Activated CD4-positive, alpha-beta T cell treated with anti-CD3 and anti-CD28 coated beads, Interleukin-2, amount 10 ng/mL, durations not matched to agents 24 days and 14 days (primary cell): ENCODE measurements at regions not wholly inside any gene's neighbourhood (a gene's known extent, or its start where the extent isn't known, plus 50 kb on each side); places are given as distances from the start of the nearest gene placed in this dataset.
"Not testable (repeated sequence)": the region's sequence is repeated elsewhere in the genome, so short reads cannot be mapped to it uniquely, and the experiment has no call there.

ENCODE experiments used
- DNase-seq: peaks from one replicate; pipeline ENCODE4 v3.0.0; 2022
- H3K27ac Mint-ChIP-seq: one replicate; pipeline ENCODE4 v1.8.0; 2022; ENCODE audit warnings: mild to moderate bottlenecking, mixed read lengths
- H3K27me3 Mint-ChIP-seq: one replicate; pipeline ENCODE4 v1.8.0; 2022; ENCODE audit warnings: mixed read lengths
- H3K36me3 Mint-ChIP-seq: one replicate; pipeline ENCODE4 v1.8.0; 2022; ENCODE audit warnings: low read depth, mild to moderate bottlenecking, mixed read lengths
- H3K4me1 Mint-ChIP-seq: one replicate; pipeline ENCODE4 v1.8.0; 2021; ENCODE audit warnings: mixed read lengths
- H3K4me3 Mint-ChIP-seq: one replicate; pipeline ENCODE4 v1.8.0; 2022; ENCODE audit warnings: mild to moderate bottlenecking, moderate library complexity, mixed read lengths
- H3K9me3 Mint-ChIP-seq: one replicate; pipeline ENCODE4 v1.8.0; 2021; ENCODE audit warnings: mixed read lengths
- intact Hi-C: fragments of 100-400 bp; cut with micrococcal nuclease; formaldehyde crosslinking; loops from one replicate; pipeline ENCODE4 v1.15.1; 2023

- no peak for DNase-seq
- Mint-ChIP-seq H3K27me3 (peaks cover 26% of the 10 kb centered on the region), H3K9me3 (peaks cover 9% of the 10 kb centered on the region), H3K27ac (no peak overlapping the region), H3K36me3 (no peaks in the 10 kb centered on the region), H3K4me1 (no peaks in the 10 kb centered on the region), H3K4me3 (no peak overlapping the region)
- intact Hi-C loops: no loop called here
Observed at GRCh38 chr6:5840734-5841390, 165.9 kb downstream of the NRN1 start.

- Mint-ChIP-seq H3K27me3 (peaks cover 16% of the 10 kb centered on the region), H3K9me3 (peaks cover 9% of the 10 kb centered on the region), H3K36me3 (no peaks in the 10 kb centered on the region), H3K27ac (no peak overlapping the region), H3K4me1 (no peaks in the 10 kb centered on the region), H3K4me3 (no peak overlapping the region)
- intact Hi-C loops: no loop called here
- DNase-seq: no peak
Observed at GRCh38 chr6:5838656-5839396, 167.9 kb downstream of the NRN1 start.

GRCh38 chr6:5837323-5837722 is 169.4 kb downstream of the NRN1 start:
- Mint-ChIP-seq H3K27me3 (peaks cover 7% of the 10 kb centered on the region), H3K4me1 (peaks cover 6% of the 10 kb centered on the region), H3K27ac (no peak overlapping the region), H3K4me3 (no peak overlapping the region), H3K9me3 (no peaks in the 10 kb centered on the region), H3K36me3 (no peaks in the 10 kb centered on the region)
- intact Hi-C loops: no loop called here
- no peak for DNase-seq

DNA sequence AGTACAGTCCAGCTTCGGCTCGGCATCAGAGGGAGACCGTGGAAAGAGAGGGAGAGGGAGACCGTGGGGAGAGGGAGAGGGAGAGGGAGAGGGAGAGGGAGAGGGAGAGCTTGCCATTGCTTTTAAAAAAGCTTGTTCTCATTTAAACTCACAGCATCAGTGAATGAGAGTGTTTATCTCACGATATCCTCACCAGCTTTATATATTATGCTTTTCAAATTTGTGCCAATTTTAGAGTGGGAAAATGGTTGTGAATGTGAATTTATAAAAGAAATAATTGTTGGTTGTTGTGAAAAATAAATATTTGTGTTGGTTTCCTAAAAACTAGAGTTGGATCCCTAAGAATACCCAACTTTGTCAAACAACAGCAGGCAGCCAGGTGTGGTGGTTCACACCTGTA is 170.1 kb downstream of the NRN1 start:
- H3K27ac Mint-ChIP-seq, intact Hi-C loops, H3K27me3 Mint-ChIP-seq, H3K4me3 Mint-ChIP-seq, H3K9me3 Mint-ChIP-seq, H3K36me3 Mint-ChIP-seq, DNase-seq: not testable (repeated sequence)
- peaks cover 13% of the 10 kb centered on the region for H3K4me1 Mint-ChIP-seq

- Mint-ChIP-seq H3K4me3 (no peak overlapping the region), H3K36me3 (no peaks in the 10 kb centered on the region)
Observed at GRCh38 chr6:5833120-5833519, 173.6 kb downstream of the NRN1 start.

GRCh38 chr6:5832668-5833067 is 174.1 kb downstream of the NRN1 start:
- Mint-ChIP-seq H3K4me1 (peaks cover 29% of the 10 kb centered on the region), H3K9me3 (no peaks in the 10 kb centered on the region), H3K4me3 (peak overlapping the region; percentile 40), H3K27ac (peak overlapping the region; percentile 90), H3K36me3 (no peaks in the 10 kb centered on the region), H3K27me3 (no peaks in the 10 kb centered on the region)
- intact Hi-C loops: loop anchor here (5.0 kb wide), 1 partner anchor 35 kb away; no protein-coding TSS in a partner anchor
- no peak for DNase-seq

More at GRCh38 chr6:5833120-5833519, 173.6 kb downstream of the NRN1 start:
- H3K27ac Mint-ChIP-seq: peak overlapping the region; percentile 90
- no peaks in the 10 kb centered on the region for H3K27me3 Mint-ChIP-seq
- no peaks in the 10 kb centered on the region for H3K9me3 Mint-ChIP-seq
- intact Hi-C loops: loop anchor here (5.0 kb wide), 1 partner anchor 34 kb away; no protein-coding TSS in a partner anchor
- H3K4me1 Mint-ChIP-seq: peaks cover 28% of the 10 kb centered on the region
- no peak for DNase-seq

- peak; percentile 89 for DNase-seq
- Mint-ChIP-seq H3K4me3 (peak overlapping the region; percentile 68), H3K27ac (peak overlapping the region; percentile 90), H3K4me1 (peaks cover 31% of the 10 kb centered on the region)
- intact Hi-C loops: loop anchor here (5.0 kb wide), 1 partner anchor 36 kb away; no protein-coding TSS in a partner anchor
- H3K27me3 Mint-ChIP-seq, H3K36me3 Mint-ChIP-seq, H3K9me3 Mint-ChIP-seq: not testable (repeated sequence)
Observed at GRCh38 chr6:5831219-5831862, 175.4 kb downstream of the NRN1 start.

- Mint-ChIP-seq H3K27me3 (no peaks in the 10 kb centered on the region), H3K36me3 (no peaks in the 10 kb centered on the region), H3K9me3 (no peaks in the 10 kb centered on the region), H3K27ac (no peak overlapping the region), H3K4me1 (peaks cover 40% of the 10 kb centered on the region), H3K4me3 (no peak overlapping the region)
- no peak for DNase-seq
- intact Hi-C loops: no loop called here
Observed at GRCh38 chr6:5828296-5828695, 178.4 kb downstream of the NRN1 start.

GRCh38 chr6:5827056-5827904 is 179.4 kb downstream of the NRN1 start:
- Mint-ChIP-seq H3K9me3 (no peaks in the 10 kb centered on the region), H3K36me3 (no peaks in the 10 kb centered on the region), H3K27me3 (no peaks in the 10 kb centered on the region), H3K4me3 (no peak overlapping the region), H3K4me1 (peaks cover 33% of the 10 kb centered on the region), H3K27ac (no peak overlapping the region)
- intact Hi-C loops: no loop called here
- no peak for DNase-seq

- H3K27ac Mint-ChIP-seq: peak overlapping the region; percentile 11
- H3K27me3 Mint-ChIP-seq, H3K9me3 Mint-ChIP-seq, H3K4me3 Mint-ChIP-seq, intact Hi-C loops, H3K36me3 Mint-ChIP-seq: not testable (repeated sequence)
- peaks cover 15% of the 10 kb centered on the region for H3K4me1 Mint-ChIP-seq
- DNase-seq: peak; percentile 73
Observed at GRCh38 chr6:5824382-5824983, 182.2 kb downstream of the NRN1 start.
